Right lobe of liver (tissue), 6 donors: ENCODE measurements at regions not wholly inside any gene's neighbourhood (a gene's known extent, or its start where the extent isn't known, plus 50 kb on each side); places are given as distances from the start of the nearest gene placed in this dataset.

ENCODE experiments used
- ATAC-seq, 4 donors: fragments of 200-7000 bp; cut with Tn5 transposase; one replicate each; pipeline ENCODE4 v1.9.1; 2020; ENCODE audit warnings: mild to moderate bottlenecking in 4 of 4, moderate library complexity in 4 of 4
- DNase-seq, 3 donors: peaks; one replicate each; pipeline ENCODE4 v3.0.0-alpha.2; 2020
- H3K27ac ChIP-seq, 3 donors: fragments of 200-600 bp; one replicate each; pipeline ENCODE4 v1.8.0; 2022
- H3K27me3 ChIP-seq, 2 donors: fragments of 200-600 bp; one replicate each; pipeline ENCODE4 v1.8.0; 2022
- H3K36me3 ChIP-seq, 4 donors: fragments of 200-600 bp; sonication (generic) in 1 of 4; one replicate each; pipeline versions ENCODE4 v1.5.1 to v1.8.0; 2017 to 2022; ENCODE audit warnings: control low read depth in 1 of 4
- H3K4me1 ChIP-seq, 4 donors: fragments of 200-600 bp; sonication (generic) in 1 of 4; one replicate each; pipeline versions ENCODE4 v1.5.1 to v1.8.0; 2017 to 2022; ENCODE audit warnings: control low read depth in 1 of 4
- H3K4me3 ChIP-seq, 3 donors: fragments of 200-600 bp; one replicate each; pipeline ENCODE4 v1.8.0; 2022
- H3K9me3 ChIP-seq, 4 donors: fragments of 200-600 bp; sonication (generic) in 1 of 4; one replicate each; pipeline versions ENCODE4 v1.5.1 to v1.8.0; 2017 to 2022; ENCODE audit warnings: control low read depth in 1 of 4
- CTCF ChIP-seq, 4 donors: fragments of 200-600 bp in 3 of 4; fragments of 450-650 bp in 1 of 4; IDR thresholded peaks; one replicate each; pipeline versions ENCODE4 v1.5.1 to v1.8.0; 2016 to 2022; ENCODE audit warnings: antibody characterized with exemption in 4 of 4, mild to moderate bottlenecking in 2 of 4
- POLR2A ChIP-seq: fragments of 450-650 bp; IDR thresholded peaks from one replicate; pipeline ENCODE4 v1.6.1; 2017; ENCODE audit warnings: antibody characterized with exemption, mild to moderate bottlenecking
- WGBS: methylation state at CpG from one replicate; pipeline ENCODE4 v1.1.6; 2018; ENCODE audit warnings: low coverage, low lambda C conversion rate; ENCODE audit not compliant: insufficient coverage; ENCODE audit errors: missing lambda C conversion rate; 5-methylcytosine and 5-hydroxymethylcytosine counted together
- intact Hi-C, 2 donors: fragments of 100-400 bp; cut with DNase I; formaldehyde crosslinking; loops; one replicate each; pipeline versions ENCODE4 v1.11.2 to v1.14.1; 2022
- donor health status: DM: no; HTN: yes; CAD: no.
- donor health status: DM: no; HTN: no; CAD: no.
- donor health status: DM: no; HTN: no; CAD: no.
- donor health status: DM: no; HTN: yes; CAD: no.
- donor health status: DM: no; HTN: yes; CAD: no.

GRCh38 chr21:16517383-16517782, 787.6 kb downstream of the USP25 start:
- H3K27me3 ChIP-seq = no peaks in the 10 kb centered on the region
- 100% methylated on average over 1 of the region's 1 CpG for WGBS
- H3K36me3 ChIP-seq = no peaks in the 10 kb centered on the region
- H3K4me3 ChIP-seq = no peak overlapping the region
- DNase-seq (no peak), ATAC-seq (no peak)
- peaks cover 0 to 11% (median 0%) of the 10 kb centered on the region in 4 donors for H3K4me1 ChIP-seq
- TF ChIP-seq CTCF (IDR thresholded peaks at IDR 0.05) (no peak), POLR2A (no peak)
- H3K9me3 ChIP-seq = no peaks in the 10 kb centered on the region
- intact Hi-C loops = no loop called here
- no peak overlapping the region for H3K27ac ChIP-seq

- Histone ChIP-seq H3K4me3 (no peak overlapping the region), H3K4me1 (peaks cover 0 to 11% (median 2%) of the 10 kb centered on the region in 4 donors), H3K36me3 (no peaks in the 10 kb centered on the region), H3K27me3 (no peaks in the 10 kb centered on the region), H3K27ac (no peak overlapping the region), H3K9me3 (no peaks in the 10 kb centered on the region)
- DNase-seq (no peak), ATAC-seq (no peak)
- TF ChIP-seq CTCF (IDR thresholded peaks at IDR 0.05) (no peak), POLR2A (no peak)
- intact Hi-C loops = no loop called here
- WGBS = 84% methylated on average over 2 of the region's 2 CpGs
These were observed 789.3 kb downstream of the USP25 start for GRCh38 chr21:16519036-16519435.

- ATAC-seq = no peak
- H3K36me3 ChIP-seq = no peaks in the 10 kb centered on the region
- no peaks in the 10 kb centered on the region for H3K9me3 ChIP-seq
- intact Hi-C loops = no loop called here
- TF ChIP-seq CTCF (IDR thresholded peaks at IDR 0.05) = no peak
- TF ChIP-seq POLR2A = no peak
- DNase-seq = no peak
- peaks cover 0 to 11% (median 2%) of the 10 kb centered on the region in 4 donors for H3K4me1 ChIP-seq
- H3K27ac ChIP-seq = no peak overlapping the region
- H3K4me3 ChIP-seq = no peak overlapping the region
- H3K27me3 ChIP-seq = no peaks in the 10 kb centered on the region
These were observed 789.9 kb downstream of the USP25 start for GRCh38 chr21:16519644-16520043.

- ATAC-seq (peak; percentile 40 to 90 (median 62)), DNase-seq (no peak)
- Histone ChIP-seq H3K27ac (peak overlapping the region in 1 of 3 donors; percentile 3), H3K27me3 (no peaks in the 10 kb centered on the region), H3K4me1 (peaks cover 0 to 11% (median 2%) of the 10 kb centered on the region in 4 donors), H3K4me3 (no peak overlapping the region), H3K9me3 (no peaks in the 10 kb centered on the region), H3K36me3 (no peaks in the 10 kb centered on the region)
- WGBS = 27% methylated on average over 2 of the region's 2 CpGs
- peak in 1 of 4 donors; percentile 19 for TF ChIP-seq CTCF (IDR thresholded peaks at IDR 0.05)
- TF ChIP-seq POLR2A = no peak
- intact Hi-C loops = no loop called here
These were observed 792.8 kb downstream of the USP25 start for GRCh38 chr21:16522548-16522947.

- peak overlapping the region in 1 of 3 donors; percentile 37 for H3K27ac ChIP-seq
- 89% methylated on average over 2 of the region's 2 CpGs for WGBS
- no peak overlapping the region for H3K4me3 ChIP-seq
- no peaks in the 10 kb centered on the region for H3K36me3 ChIP-seq
- H3K27me3 ChIP-seq = no peaks in the 10 kb centered on the region
- no peaks in the 10 kb centered on the region for H3K9me3 ChIP-seq
- intact Hi-C loops = no loop called here
- TF ChIP-seq POLR2A (no peak), CTCF (IDR thresholded peaks at IDR 0.05) (no peak)
- ATAC-seq (no peak), DNase-seq (no peak)
- H3K4me1 ChIP-seq = peaks cover 0 to 21% (median 4%) of the 10 kb centered on the region in 4 donors
These were observed 800.9 kb downstream of the USP25 start for GRCh38 chr21:16530656-16531055.
